ENCODE measurements at regions not wholly inside any gene's neighbourhood (a gene's known extent, or its start where the extent isn't known, plus 50 kb on each side); places are given as distances from the start of the nearest gene placed in this dataset.
A peak's percentile ranks its signal among the peaks of the same experiment; 100 is the strongest.

- H3K4me3 ChIP-seq: no peak overlapping the region
- SMC1A ChIA-PET (ENCODE audit: uncharacterized antibody, unreplicated experiment): no interaction called here
- no peak overlapping the region for H3K4me2 ChIP-seq (ENCODE audit: control insufficient read depth, insufficient read depth)
- peak; percentile 41; the same call in 2 of the 3 replicates for ATAC-seq
- POLR2A ChIA-PET: no interaction called here
- intact Hi-C loops (cut with micrococcal nuclease; ENCODE audit: unreplicated experiment): no loop called here
- no peaks in the 10 kb centered on the region for H3K27me3 ChIP-seq (replicated peaks in 1 of 2; ENCODE audit: control insufficient read depth in 2 of 2, insufficient read depth in 2 of 2, low read length in 1 of 2)
- no peak for FAIRE-seq
- no peak for DNase-seq (ENCODE audit: low read depth, low spot score)
- H3K79me2 ChIP-seq (ENCODE audit: control insufficient read depth, insufficient read depth, low read length): no peaks in the 10 kb centered on the region
- no peak overlapping the region for H2AFZ ChIP-seq (ENCODE audit: control insufficient read depth, low read depth, low read length)
- 0% methylated on average over 2 of the region's 2 CpGs for WGBS (ENCODE audit: insufficient coverage, insufficient replicate concordance, low lambda C conversion rate, missing lambda C conversion rate)
- no peak overlapping the region for H3K27ac ChIP-seq (ENCODE audit: control insufficient read depth, insufficient read depth)
- no peaks in the 10 kb centered on the region for H3K36me3 ChIP-seq (ENCODE audit: control insufficient read depth in 2 of 2, insufficient read depth in 2 of 2, low read length in 1 of 2)
- BruUV-seq (replicated peaks): no TSS peak
- no peaks in the 10 kb centered on the region for H3K4me1 ChIP-seq (ENCODE audit: control insufficient read depth, insufficient read depth, low read length)
- TF ChIP-seq, protein P1, sequence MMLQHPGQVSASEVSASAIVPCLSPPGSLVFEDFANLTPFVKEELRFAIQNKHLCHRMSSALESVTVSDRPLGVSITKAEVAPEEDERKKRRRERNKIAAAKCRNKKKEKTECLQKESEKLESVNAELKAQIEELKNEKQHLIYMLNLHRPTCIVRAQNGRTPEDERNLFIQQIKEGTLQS (IDR thresholded peaks at IDR 0.05; ENCODE audit: borderline replicate concordance, extremely low read depth, low read depth, low read length): no peak
- TF ChIP-seq JUNB (IDR thresholded peaks at IDR 0.05) (no peak), SMAD1 (IDR thresholded peaks at IDR 0.05; ENCODE audit: low read depth, partially characterized antibody) (no peak), NR2F1 (conservative IDR thresholded peaks at IDR 0.05) (no peak), TBL1XR1 (IDR thresholded peaks at IDR 0.05; ENCODE audit: low read depth, low read length) (no peak), REST (IDR thresholded peaks at IDR 0.05; ENCODE audit: low read depth, low read length) (no peak), YY1 (IDR thresholded peaks at IDR 0.05; ENCODE audit: low read depth, low read length) (no peak), STAT1 (conservative IDR thresholded peaks at IDR 0.05) (no peak), FOS (IDR thresholded peaks at IDR 0.05; ENCODE audit: borderline replicate concordance, extremely low read depth, insufficient read length) (no peak), SIN3A (IDR thresholded peaks at IDR 0.05; ENCODE audit: low read depth, low read length) (no peak)
- TF ChIP-seq, protein P2, sequence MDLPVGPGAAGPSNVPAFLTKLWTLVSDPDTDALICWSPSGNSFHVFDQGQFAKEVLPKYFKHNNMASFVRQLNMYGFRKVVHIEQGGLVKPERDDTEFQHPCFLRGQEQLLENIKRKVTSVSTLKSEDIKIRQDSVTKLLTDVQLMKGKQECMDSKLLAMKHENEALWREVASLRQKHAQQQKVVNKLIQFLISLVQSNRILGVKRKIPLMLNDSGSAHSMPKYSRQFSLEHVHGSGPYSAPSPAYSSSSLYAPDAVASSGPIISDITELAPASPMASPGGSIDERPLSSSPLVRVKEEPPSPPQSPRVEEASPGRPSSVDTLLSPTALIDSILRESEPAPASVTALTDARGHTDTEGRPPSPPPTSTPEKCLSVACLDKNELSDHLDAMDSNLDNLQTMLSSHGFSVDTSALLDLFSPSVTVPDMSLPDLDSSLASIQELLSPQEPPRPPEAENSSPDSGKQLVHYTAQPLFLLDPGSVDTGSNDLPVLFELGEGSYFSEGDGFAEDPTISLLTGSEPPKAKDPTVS (IDR thresholded peaks at IDR 0.05; ENCODE audit: low read depth, low read length): no peak
- TF ChIP-seq, protein P3, sequence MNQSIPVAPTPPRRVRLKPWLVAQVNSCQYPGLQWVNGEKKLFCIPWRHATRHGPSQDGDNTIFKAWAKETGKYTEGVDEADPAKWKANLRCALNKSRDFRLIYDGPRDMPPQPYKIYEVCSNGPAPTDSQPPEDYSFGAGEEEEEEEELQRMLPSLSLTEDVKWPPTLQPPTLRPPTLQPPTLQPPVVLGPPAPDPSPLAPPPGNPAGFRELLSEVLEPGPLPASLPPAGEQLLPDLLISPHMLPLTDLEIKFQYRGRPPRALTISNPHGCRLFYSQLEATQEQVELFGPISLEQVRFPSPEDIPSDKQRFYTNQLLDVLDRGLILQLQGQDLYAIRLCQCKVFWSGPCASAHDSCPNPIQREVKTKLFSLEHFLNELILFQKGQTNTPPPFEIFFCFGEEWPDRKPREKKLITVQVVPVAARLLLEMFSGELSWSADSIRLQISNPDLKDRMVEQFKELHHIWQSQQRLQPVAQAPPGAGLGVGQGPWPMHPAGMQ (IDR thresholded peaks at IDR 0.05; ENCODE audit: borderline replicate concordance): no peak
- in situ Hi-C loops (cut with MboI): no loop called here
- CTCF ChIA-PET: no interaction called here
- H3K9ac ChIP-seq (ENCODE audit: control insufficient read depth, insufficient read depth, low read length): no peak overlapping the region
- RAD21 ChIA-PET (ENCODE audit: unreplicated experiment): no interaction called here
- no peaks in the 10 kb centered on the region for H3K9me3 ChIP-seq (replicated peaks; ENCODE audit: control insufficient read depth, insufficient read depth, low read length)
- H4K20me1 ChIP-seq (ENCODE audit: control insufficient read depth, insufficient read depth): no peaks in the 10 kb centered on the region
These were observed 100.8 kb upstream of the LIMCH1 start for GRCh38 chr4:41437111-41437536.
